SHP77 (cell line): ENCODE measurements at regions not wholly inside any gene's neighbourhood (a gene's known extent, or its start where the extent isn't known, plus 50 kb on each side); places are given as distances from the start of the nearest gene placed in this dataset.
"Not testable (repeated sequence)": the region's sequence is repeated elsewhere in the genome, so short reads cannot be mapped to it uniquely, and the experiment has no call there.

Source experiments
- DNase-seq, 2 experiments: peaks; one replicate each; lab custom pipeline; 2025; lab: John Stamatoyannopoulos, UW

- DNase-seq: no peak
These were observed 170.8 kb upstream of the BET1 start for GRCh38 chr7:94174956-94175355.

GRCh38 chr7:94176694-94177200 is 172.6 kb upstream of the BET1 start:
- no peak for DNase-seq

- no peak for DNase-seq
These were observed 173.3 kb upstream of the BET1 start for GRCh38 chr7:94177441-94177840.

- DNase-seq: no peak
These were observed 174.1 kb upstream of the BET1 start for GRCh38 chr7:94178230-94178629.

GRCh38 chr7:94179466-94179865 is 175.3 kb upstream of the BET1 start:
- DNase-seq: no peak

GRCh38 chr7:94182066-94182465 is 177.9 kb upstream of the BET1 start:
- DNase-seq: no peak

GRCh38 chr7:94182721-94183120 is 178.6 kb upstream of the BET1 start:
- no peak for DNase-seq

- DNase-seq: no peak
These were observed 179.2 kb upstream of the BET1 start for GRCh38 chr7:94183289-94183749.

- no peak for DNase-seq
These were observed 179.7 kb upstream of the BET1 start for GRCh38 chr7:94183891-94184290.

- DNase-seq: no peak
These were observed 184.2 kb upstream of the BET1 start for GRCh38 chr7:94188350-94188749.

GRCh38 chr7:94190599-94191061 is 186.5 kb upstream of the BET1 start:
- no peak for DNase-seq

GRCh38 chr7:94194426-94194825 is 190.3 kb upstream of the BET1 start:
- not testable (repeated sequence) for DNase-seq

GRCh38 chr7:94195201-94195600 is 191.0 kb upstream of the BET1 start:
- DNase-seq: no peak

- DNase-seq: no peak
These were observed 191.7 kb upstream of the BET1 start for GRCh38 chr7:94195813-94196212.

GRCh38 chr7:94205529-94205928 is 189.2 kb upstream of the COL1A2 start:
- DNase-seq: no peak

GRCh38 chr7:94206295-94206694 is 188.4 kb upstream of the COL1A2 start:
- no peak for DNase-seq

- DNase-seq: no peak
These were observed 182.5 kb upstream of the COL1A2 start for GRCh38 chr7:94212160-94212559.

GRCh38 chr7:94216944-94217461 is 177.7 kb upstream of the COL1A2 start:
- DNase-seq: no peak

- no peak for DNase-seq
These were observed 176.9 kb upstream of the COL1A2 start for GRCh38 chr7:94217766-94218165.

- no peak for DNase-seq
These were observed 172.2 kb upstream of the COL1A2 start for GRCh38 chr7:94222516-94222915.

- DNase-seq: no peak
These were observed 171.2 kb upstream of the COL1A2 start for GRCh38 chr7:94223375-94224084.

- no peak for DNase-seq
These were observed 166.5 kb upstream of the COL1A2 start for GRCh38 chr7:94228223-94228622.

- DNase-seq: no peak
These were observed 166.0 kb upstream of the COL1A2 start for GRCh38 chr7:94228678-94229077.

- DNase-seq: no peak
These were observed 163.4 kb upstream of the COL1A2 start for GRCh38 chr7:94231305-94231704.
